ENCODE measurements at regions not wholly inside any gene's neighbourhood (a gene's known extent, or its start where the extent isn't known, plus 50 kb on each side); places are given as distances from the start of the nearest gene placed in this dataset.

DNA sequence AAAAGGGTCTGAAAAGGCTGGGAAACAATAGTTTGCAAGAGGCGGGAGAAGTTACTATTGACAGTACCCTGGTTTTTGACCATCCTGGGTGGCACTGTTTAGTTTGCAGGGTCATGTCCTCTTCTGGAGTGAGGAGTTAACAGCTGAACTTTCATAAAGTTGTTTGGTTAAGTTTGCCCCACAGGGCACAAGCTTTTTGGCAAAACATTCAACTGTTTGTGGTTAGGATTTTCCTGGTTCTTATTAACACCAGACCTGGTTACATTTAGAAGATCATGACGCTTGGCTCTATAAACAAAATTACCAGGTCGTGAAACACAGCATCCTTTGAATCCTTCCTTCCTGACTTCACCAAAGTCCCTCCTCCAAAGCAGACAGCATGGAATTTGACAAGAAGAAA is 106.1 kb downstream of the RIN2 start:
- Histone ChIP-seq H3K27me3 (ENCODE audit: control insufficient read depth in 1 of 2, insufficient read depth in 2 of 2, low read length in 2 of 2) (no peaks in the 10 kb centered on the region), H3K4me2 (ENCODE audit: low read depth, low read length) (no peak overlapping the region), H4K20me1 (ENCODE audit: insufficient read depth, low read length) (no peaks in the 10 kb centered on the region), H3K9me3 (ENCODE audit: low read length) (no peaks in the 10 kb centered on the region), H3K79me2 (ENCODE audit: insufficient read depth, low read length) (no peaks in the 10 kb centered on the region), H3K27ac (ENCODE audit: extremely low read length, insufficient read depth, low read length) (no peak overlapping the region), H3K36me3 (replicated peaks in 1 of 2; ENCODE audit: control insufficient read depth in 1 of 2, insufficient read depth in 2 of 2, low read length in 2 of 2) (no peaks in the 10 kb centered on the region), H3K4me3 (replicated peaks in 1 of 3; ENCODE audit: insufficient read depth in 1 of 3, low read depth in 2 of 3, low read length in 3 of 3) (no peak overlapping the region), H3K9ac (ENCODE audit: insufficient read depth, low read depth, low read length) (no peak overlapping the region), H3K4me1 (ENCODE audit: insufficient read depth, low read length) (peaks cover 10% of the 10 kb centered on the region; the same call in 1 of the 2 replicates), H2AFZ (ENCODE audit: low read length) (no peak overlapping the region)
- in situ Hi-C loops (cut with HindIII; ENCODE audit: extremely low pct_ligation_motif_present, low pct_unique_long_range_greater_than_20kb) (no loop called here), intact Hi-C loops (cut with micrococcal nuclease; ENCODE audit: unreplicated experiment) (no loop called here)
- ATAC-seq (no peak), DNase-seq (ENCODE audit: low spot score) (no peak), FAIRE-seq (no peak)
- ChIA-PET POLR2A (no interaction called here), CTCF (ENCODE audit: low intra/inter-chr PET ratio, low total read pairs) (no interaction called here)
- no TSS peak for BruUV-seq (replicated peaks)
- WGBS (ENCODE audit: low lambda C conversion rate) = 20% methylated on average over 3 of the region's 3 CpGs
- TF ChIP-seq FOXA3 (CRISPR knock-in tag; IDR thresholded peaks at IDR 0.05) (no peak), ARNTL (CRISPR knock-in tag; IDR thresholded peaks at IDR 0.05) (no peak), ZNF512B (CRISPR knock-in tag; IDR thresholded peaks at IDR 0.05; ENCODE audit: borderline replicate concordance) (no peak), ZNF776 (CRISPR knock-in tag; IDR thresholded peaks at IDR 0.05) (no peak), ZNF33B (CRISPR knock-in tag; IDR thresholded peaks at IDR 0.05) (no peak), MZF1 (CRISPR knock-in tag; IDR thresholded peaks at IDR 0.05; ENCODE audit: borderline replicate concordance) (no peak), ZNF260 (CRISPR knock-in tag; IDR thresholded peaks at IDR 0.05; ENCODE audit: borderline replicate concordance, low read depth) (no peak), SIN3B (IDR thresholded peaks at IDR 0.05; ENCODE audit: low read length) (no peak), PBX3 (CRISPR knock-in tag; IDR thresholded peaks at IDR 0.05; ENCODE audit: borderline replicate concordance) (no peak), U2AF1 (optimal IDR thresholded peaks at IDR 0.05; ENCODE audit: low read depth, low read length) (no peak), REXO4 (CRISPR knock-in tag; IDR thresholded peaks at IDR 0.05; ENCODE audit: borderline replicate concordance) (no peak), SAP130 (CRISPR knock-in tag; IDR thresholded peaks at IDR 0.05; ENCODE audit: low read depth) (no peak), DRAP1 (CRISPR knock-in tag; IDR thresholded peaks at IDR 0.05) (no peak)
- TF ChIP-seq, protein P1, sequence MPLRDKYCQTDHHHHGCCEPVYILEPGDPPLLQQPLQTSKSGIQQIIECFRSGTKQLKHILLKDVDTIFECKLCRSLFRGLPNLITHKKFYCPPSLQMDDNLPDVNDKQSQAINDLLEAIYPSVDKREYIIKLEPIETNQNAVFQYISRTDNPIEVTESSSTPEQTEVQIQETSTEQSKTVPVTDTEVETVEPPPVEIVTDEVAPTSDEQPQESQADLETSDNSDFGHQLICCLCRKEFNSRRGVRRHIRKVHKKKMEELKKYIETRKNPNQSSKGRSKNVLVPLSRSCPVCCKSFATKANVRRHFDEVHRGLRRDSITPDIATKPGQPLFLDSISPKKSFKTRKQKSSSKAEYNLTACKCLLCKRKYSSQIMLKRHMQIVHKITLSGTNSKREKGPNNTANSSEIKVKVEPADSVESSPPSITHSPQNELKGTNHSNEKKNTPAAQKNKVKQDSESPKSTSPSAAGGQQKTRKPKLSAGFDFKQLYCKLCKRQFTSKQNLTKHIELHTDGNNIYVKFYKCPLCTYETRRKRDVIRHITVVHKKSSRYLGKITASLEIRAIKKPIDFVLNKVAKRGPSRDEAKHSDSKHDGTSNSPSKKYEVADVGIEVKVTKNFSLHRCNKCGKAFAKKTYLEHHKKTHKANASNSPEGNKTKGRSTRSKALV (CRISPR knock-in tag; IDR thresholded peaks at IDR 0.05) = no peak
- TF ChIP-seq, protein P2, sequence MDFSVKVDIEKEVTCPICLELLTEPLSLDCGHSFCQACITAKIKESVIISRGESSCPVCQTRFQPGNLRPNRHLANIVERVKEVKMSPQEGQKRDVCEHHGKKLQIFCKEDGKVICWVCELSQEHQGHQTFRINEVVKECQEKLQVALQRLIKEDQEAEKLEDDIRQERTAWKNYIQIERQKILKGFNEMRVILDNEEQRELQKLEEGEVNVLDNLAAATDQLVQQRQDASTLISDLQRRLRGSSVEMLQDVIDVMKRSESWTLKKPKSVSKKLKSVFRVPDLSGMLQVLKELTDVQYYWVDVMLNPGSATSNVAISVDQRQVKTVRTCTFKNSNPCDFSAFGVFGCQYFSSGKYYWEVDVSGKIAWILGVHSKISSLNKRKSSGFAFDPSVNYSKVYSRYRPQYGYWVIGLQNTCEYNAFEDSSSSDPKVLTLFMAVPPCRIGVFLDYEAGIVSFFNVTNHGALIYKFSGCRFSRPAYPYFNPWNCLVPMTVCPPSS (IDR thresholded peaks at IDR 0.05) = no peak
- TF ChIP-seq, protein P3, sequence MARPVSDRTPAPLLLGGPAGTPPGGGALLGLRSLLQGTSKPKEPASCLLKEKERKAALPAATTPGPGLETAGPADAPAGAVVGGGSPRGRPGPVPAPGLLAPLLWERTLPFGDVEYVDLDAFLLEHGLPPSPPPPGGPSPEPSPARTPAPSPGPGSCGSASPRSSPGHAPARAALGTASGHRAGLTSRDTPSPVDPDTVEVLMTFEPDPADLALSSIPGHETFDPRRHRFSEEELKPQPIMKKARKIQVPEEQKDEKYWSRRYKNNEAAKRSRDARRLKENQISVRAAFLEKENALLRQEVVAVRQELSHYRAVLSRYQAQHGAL (CRISPR knock-in tag; IDR thresholded peaks at IDR 0.05; ENCODE audit: not compliant biosample characterization) = no peak

All from HepG2 (cell line).